Stimulated activated CD8-positive, alpha-beta memory T cell treated with anti-CD3 and anti-CD28 coated beads, Interleukin-15, amount 100 ng/mL, for 48 hours (primary cell): ENCODE measurements at regions not wholly inside any gene's neighbourhood (a gene's known extent, or its start where the extent isn't known, plus 50 kb on each side); places are given as distances from the start of the nearest gene placed in this dataset.
A peak's percentile ranks its signal among the peaks of the same experiment; 100 is the strongest.
"Not testable (repeated sequence)": the region's sequence is repeated elsewhere in the genome, so short reads cannot be mapped to it uniquely, and the experiment has no call there.

Experiments used
- DNase-seq, 2 donors: peaks; one replicate each; pipeline ENCODE4 v3.0.0-alpha.2; 2020; ENCODE audit warnings: low read depth in 2 of 2

GRCh38 chr9:75197561-75197960 is 109.2 kb downstream of the OSTF1 start:
- DNase-seq, result no peak

GRCh38 chr9:75198436-75198835 is 110.1 kb downstream of the OSTF1 start:
- DNase-seq, result no peak

GRCh38 chr9:75200892-75201470 is 112.7 kb downstream of the OSTF1 start:
- DNase-seq, result no peak

DNA sequence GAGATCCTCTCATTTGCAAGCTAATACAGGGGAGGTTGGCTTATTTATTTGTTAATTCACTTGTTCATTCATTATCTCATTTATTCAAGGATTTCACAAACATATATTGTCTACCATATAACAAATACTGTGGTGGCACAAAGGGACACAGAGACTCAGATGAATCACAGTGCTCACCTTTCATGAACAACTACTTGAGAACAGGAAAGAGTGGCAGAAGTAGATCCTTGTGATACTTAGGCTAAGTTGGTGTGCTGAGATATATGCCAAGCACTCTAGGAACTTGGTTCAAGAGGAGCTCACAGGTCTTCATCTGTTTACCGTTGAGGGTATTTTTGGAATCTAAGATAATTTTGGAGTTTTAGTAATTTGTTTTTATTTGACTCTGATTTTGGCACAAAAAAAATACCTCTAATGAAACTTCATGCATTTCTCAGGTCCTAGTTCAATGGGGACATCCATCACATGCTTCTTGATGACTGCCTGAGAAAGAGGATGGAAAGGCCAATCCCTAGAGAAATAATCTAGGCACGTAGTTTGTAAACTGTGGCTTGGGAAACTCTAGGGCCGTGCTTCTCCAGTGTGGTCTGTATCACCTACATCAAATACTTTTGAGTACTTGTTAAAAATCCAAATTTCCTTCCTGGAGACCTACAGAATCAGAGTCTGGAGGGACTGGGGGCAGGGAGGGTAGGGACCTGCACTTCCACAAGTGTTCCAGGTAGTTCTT is 113.3 kb downstream of the OSTF1 start:
- no peak for DNase-seq

- not testable (repeated sequence) for DNase-seq
Measured at GRCh38 chr9:75207997-75208396, 119.7 kb downstream of the OSTF1 start.

- no peak for DNase-seq
Measured at GRCh38 chr9:75210215-75210614, 121.9 kb downstream of the OSTF1 start.

GRCh38 chr9:75213765-75214164 is 125.5 kb downstream of the OSTF1 start:
- no peak for DNase-seq

- no peak for DNase-seq
Measured at GRCh38 chr9:75226403-75227139, 138.3 kb downstream of the OSTF1 start.

GRCh38 chr9:75228893-75229292 is 140.6 kb downstream of the OSTF1 start:
- DNase-seq, result no peak

- DNase-seq, result no peak
Measured at GRCh38 chr9:75229605-75230332, 141.5 kb downstream of the OSTF1 start.

GRCh38 chr9:75230469-75230868 is 142.2 kb downstream of the OSTF1 start:
- no peak for DNase-seq

DNA sequence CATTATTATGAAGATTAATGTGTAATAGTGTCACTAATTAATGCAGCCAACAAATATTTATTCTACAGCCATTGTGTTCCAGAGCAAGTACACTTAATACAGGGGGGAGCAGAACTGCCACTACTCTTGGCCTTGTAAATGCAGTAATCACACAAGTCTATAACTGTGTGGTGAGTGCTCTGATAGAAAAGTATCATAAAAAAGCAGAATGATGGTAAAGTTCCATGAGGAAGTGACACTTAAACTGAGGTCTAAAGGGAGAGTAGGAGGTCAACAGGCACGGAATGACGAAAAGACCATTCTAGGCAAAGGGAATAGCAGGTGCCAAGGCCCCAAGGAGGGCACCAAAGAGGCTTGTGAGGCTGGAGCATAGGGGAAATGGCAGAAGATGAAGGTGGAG is 142.9 kb downstream of the OSTF1 start:
- DNase-seq, result no peak

DNA sequence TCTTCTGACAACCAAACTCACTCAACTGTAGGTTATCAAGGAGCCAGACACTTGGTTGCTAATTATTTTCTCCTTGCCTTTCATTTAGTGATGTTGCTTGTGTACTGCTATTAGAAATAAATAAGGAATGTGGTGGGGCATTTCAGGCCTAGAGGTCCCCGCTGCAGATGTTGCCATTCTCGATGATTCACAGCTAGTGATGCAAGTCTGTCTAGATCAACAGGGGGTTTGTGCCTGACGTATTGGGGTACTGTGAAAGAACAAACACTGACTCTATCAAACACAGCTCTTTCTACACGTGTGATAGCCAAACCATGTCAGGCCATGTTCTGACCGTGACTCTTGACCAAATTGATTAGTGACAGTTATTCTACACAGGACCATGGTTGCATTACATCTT is 144.7 kb downstream of the OSTF1 start:
- no peak for DNase-seq

DNA sequence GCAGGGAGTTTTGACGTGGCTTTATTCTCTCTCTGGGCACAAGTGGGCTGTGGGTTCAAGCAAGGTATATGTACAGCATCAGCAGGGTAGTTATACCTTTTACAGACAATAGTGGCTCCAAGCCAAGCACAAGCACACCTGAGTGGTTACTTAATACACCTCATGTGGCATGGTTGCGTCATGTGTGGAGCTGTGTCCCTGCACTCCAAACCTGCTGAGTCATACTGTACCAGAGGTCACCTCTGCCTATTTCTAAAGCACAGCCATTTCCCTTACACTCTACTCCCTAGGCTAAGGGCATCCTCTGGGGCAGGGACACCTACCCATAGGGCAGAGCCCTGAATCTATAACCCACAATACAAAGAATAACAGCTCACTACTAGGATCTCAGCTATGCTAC is 147.3 kb downstream of the OSTF1 start:
- DNase-seq, result no peak

- no peak for DNase-seq
Measured at GRCh38 chr9:75238311-75238976, 150.1 kb downstream of the OSTF1 start.

GRCh38 chr9:75239176-75239575 is 150.9 kb downstream of the OSTF1 start:
- no peak for DNase-seq

- no peak for DNase-seq
Measured at GRCh38 chr9:75242426-75242825, 154.1 kb downstream of the OSTF1 start.

DNA sequence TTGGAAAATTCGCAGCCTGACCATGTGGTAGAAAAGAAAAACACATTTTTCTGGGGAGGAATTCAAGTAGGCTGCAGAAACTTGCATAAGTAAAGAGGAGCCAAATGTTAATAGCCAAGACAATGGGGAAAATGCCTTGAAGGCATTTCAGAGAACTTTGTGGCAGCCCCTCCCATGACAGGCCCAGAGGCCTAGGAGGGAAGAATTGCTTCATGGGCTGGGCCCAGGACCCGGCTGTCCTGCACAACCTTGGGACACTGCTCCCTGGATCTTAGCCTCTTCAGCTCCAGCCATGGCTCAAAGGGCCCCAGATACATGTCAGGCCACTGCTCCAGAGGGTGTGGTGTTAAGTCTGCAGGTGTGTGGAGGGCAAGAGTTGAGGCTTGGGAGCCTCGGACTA is 158.6 kb downstream of the OSTF1 start:
- DNase-seq, result no peak

DNA sequence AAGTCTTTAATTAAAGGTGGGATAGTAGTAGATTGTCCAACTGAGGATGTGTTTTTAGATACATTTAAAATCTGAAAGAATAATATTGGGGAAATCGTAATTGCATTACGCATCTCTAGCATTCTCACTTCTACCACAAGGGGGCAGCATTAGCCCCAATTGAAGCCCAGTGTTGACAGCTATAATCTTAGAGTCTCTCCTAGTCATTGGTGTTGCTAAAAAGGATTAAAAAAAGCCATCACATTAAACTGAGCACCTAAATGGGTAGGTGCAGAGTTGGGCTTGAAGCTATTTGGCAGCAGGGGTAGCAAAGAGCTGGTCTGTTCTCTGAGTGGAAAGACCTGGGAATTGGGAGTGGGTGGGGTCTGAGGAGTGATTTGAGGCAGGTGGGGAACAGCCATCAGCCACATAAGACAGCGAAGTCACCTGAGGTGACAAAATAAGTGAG is 177.2 kb downstream of the OSTF1 start:
- DNase-seq, result peak in 1 of 2 donors; percentile 6

- no peak for DNase-seq
Measured at GRCh38 chr9:75269197-75269596, 180.9 kb downstream of the OSTF1 start.

GRCh38 chr9:75273055-75273454 is 184.7 kb downstream of the OSTF1 start:
- DNase-seq, result not testable (repeated sequence)

DNA sequence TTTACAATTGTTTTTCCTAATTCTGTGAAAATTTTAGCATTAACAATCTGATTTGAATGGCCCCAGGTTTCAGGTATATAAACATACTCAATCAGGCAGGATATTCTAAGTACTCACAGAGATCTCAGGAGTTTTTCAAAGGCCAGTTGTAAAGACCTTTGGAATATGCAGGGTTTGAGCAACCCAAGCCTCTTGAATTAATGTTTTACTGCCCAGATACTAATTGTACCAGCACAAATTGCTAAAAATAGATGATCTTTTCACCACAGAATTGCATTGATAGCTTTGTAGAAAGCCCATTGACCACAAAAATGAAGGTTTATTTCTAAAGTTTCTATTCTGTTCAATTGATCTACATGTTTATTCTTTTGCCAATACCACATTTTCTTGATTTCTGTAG is 186.5 kb downstream of the OSTF1 start:
- DNase-seq, result no peak
